Spleen (tissue), 11 donors: ENCODE measurements at regions not wholly inside any gene's neighbourhood (a gene's known extent, or its start where the extent isn't known, plus 50 kb on each side); places are given as distances from the start of the nearest gene placed in this dataset.

ENCODE experiments used
- DNase-seq: peaks from one replicate; pipeline ENCODE4 v3.0.0-alpha.2; 2020
- H3K27ac ChIP-seq, 8 donors: fragments of 200-600 bp; sonication (generic) in 7 of 8; 1 replicate in 4 of 8; 2 replicates in 4 of 8; pipeline versions ENCODE4 v1.5.0 to v1.8.0; 2016 to 2021; ENCODE audit warnings: inconsistent platforms in 4 of 8, mild to moderate bottlenecking in 4 of 8, moderate library complexity in 1 of 8
- H3K27me3 ChIP-seq, 7 donors: fragments of 200-600 bp; sonication (generic) in 6 of 7; replicated peaks in 1 of 7; 1 replicate in 4 of 7; 2 replicates in 3 of 7; pipeline versions ENCODE4 v1.5.0 to v1.8.0; 2016 to 2021; ENCODE audit warnings: inconsistent platforms in 3 of 7, mild to moderate bottlenecking in 1 of 7
- H3K36me3 ChIP-seq, 6 donors: fragments of 200-600 bp; sonication (generic) in 5 of 6; 1 replicate in 4 of 6; 2 replicates in 2 of 6; pipeline versions ENCODE4 v1.5.0 to v1.8.0; 2016 to 2021; ENCODE audit warnings: inconsistent platforms in 2 of 6
- H3K4me1 ChIP-seq, 6 donors: fragments of 200-600 bp; sonication (generic) in 5 of 6; 1 replicate in 3 of 6; 2 replicates in 3 of 6; pipeline versions ENCODE4 v1.5.0 to v1.8.0; 2016 to 2021; ENCODE audit warnings: inconsistent platforms in 3 of 6
- H3K4me3 ChIP-seq, 8 donors: fragments of 200-600 bp; sonication (generic) in 7 of 8; 1 replicate in 4 of 8; 2 replicates in 4 of 8; pipeline versions ENCODE4 v1.5.0 to v1.8.0; 2016 to 2021; ENCODE audit warnings: inconsistent platforms in 4 of 8, mild to moderate bottlenecking in 4 of 8, moderate library complexity in 2 of 8
- H3K9me3 ChIP-seq, 8 donors: fragments of 200-600 bp; sonication (generic) in 7 of 8; 1 replicate in 4 of 8; 2 replicates in 4 of 8; pipeline versions ENCODE4 v1.5.0 to v1.8.0; 2016 to 2021; ENCODE audit warnings: inconsistent platforms in 4 of 8
- CTCF ChIP-seq, 11 experiments: fragments of 200-600 bp in 7 of 11; fragments of 450-650 bp in 4 of 11; sonication (generic) in 4 of 11; IDR thresholded peaks in 8 of 11; conservative IDR thresholded peaks in 3 of 11; 1 replicate in 7 of 11; 2 replicates in 4 of 11; pipeline versions ENCODE4 v1.4.0 to v1.8.0; 2016 to 2021; ENCODE audit warnings: antibody characterized with exemption in 11 of 11, inconsistent platforms in 4 of 11, mild to moderate bottlenecking in 1 of 11
- POLR2A ChIP-seq, 3 donors: fragments of 450-650 bp; IDR thresholded peaks; one replicate each; pipeline ENCODE4 v1.5.1; 2017; ENCODE audit warnings: antibody characterized with exemption in 3 of 3, mild to moderate bottlenecking in 1 of 3
- POLR2AphosphoS5 ChIP-seq, 3 donors: sonication (generic); formaldehyde crosslinking; IDR thresholded peaks; one replicate each; pipeline ENCODE4 v1.5.1; 2017; ENCODE audit warnings: antibody characterized with exemption in 3 of 3
- WGBS, 5 donors: extraction: QIAGEN DNeasy Blood & Tissue Kit in 3 of 5; methylation state at CpG; one replicate each; pipeline versions ENCODE4 v1.1.5 to v1.1.7; 2013 to 2018; 5-methylcytosine and 5-hydroxymethylcytosine counted together
- intact Hi-C: fragments of 100-400 bp; cut with DNase I; formaldehyde crosslinking; loops from one replicate; pipeline ENCODE4 v1.15.0; 2023; ENCODE audit warnings: low total_unique reads
- donor health status: healthy with polysubstance abuse.
- donor health status: DM: no; HTN: no; CAD: no; lungs with moderate emphysema.
- donor health status: DM: no; HTN: no; CAD: no.
- donor health status: Bipolar disorder and iron deficiency.
- donor health status: healthy.
- donor health status: DM: no; HTN: no; CAD: no.
- donor health status: DM: yes; HTN: yes; CAD: no.

- Histone ChIP-seq H3K27me3 (no peaks in the 10 kb centered on the region), H3K4me3 (no peak overlapping the region), H3K36me3 (no peaks in the 10 kb centered on the region), H3K27ac (no peak overlapping the region), H3K9me3 (peaks cover 0 to 4% (median 0%) of the 10 kb centered on the region in 8 donors), H3K4me1 (peaks cover 11 to 27% (median 24%) of the 10 kb centered on the region in 6 donors)
- no peak for DNase-seq
- intact Hi-C loops, result no loop called here
- TF ChIP-seq POLR2AphosphoS5 (IDR thresholded peaks at IDR 0.05) (no peak), CTCF (IDR thresholded peaks at IDR 0.05 in 8 of 11, conservative IDR thresholded peaks at IDR 0.05 in 3 of 11) (no peak), POLR2A (IDR thresholded peaks at IDR 0.05) (no peak)
Observed at GRCh38 chr5:173691931-173692330, 75.5 kb upstream of the BOD1 start.

- intact Hi-C loops, result no loop called here
- 72 to 88% (median 82%) methylated on average over 5 of the region's 5 CpGs for WGBS, 5 donors
Observed at GRCh38 chr5:173693670-173694069, 77.2 kb upstream of the BOD1 start.

GRCh38 chr5:173696216-173696615, 79.8 kb upstream of the BOD1 start:
- H3K36me3 ChIP-seq, result no peaks in the 10 kb centered on the region
- intact Hi-C loops, result no loop called here

More at GRCh38 chr5:173693670-173694069, 77.2 kb upstream of the BOD1 start:
- H3K4me3 ChIP-seq, result no peak overlapping the region
- TF ChIP-seq POLR2AphosphoS5 (IDR thresholded peaks at IDR 0.05) (no peak), POLR2A (IDR thresholded peaks at IDR 0.05) (no peak), CTCF (IDR thresholded peaks at IDR 0.05 in 8 of 11, conservative IDR thresholded peaks at IDR 0.05 in 3 of 11) (no peak)
- no peaks in the 10 kb centered on the region for H3K36me3 ChIP-seq
- H3K4me1 ChIP-seq, result peaks cover 11 to 33% (median 26%) of the 10 kb centered on the region in 6 donors
- peaks cover 0 to 4% (median 0%) of the 10 kb centered on the region in 8 donors for H3K9me3 ChIP-seq
- no peaks in the 10 kb centered on the region for H3K27me3 ChIP-seq
- no peak overlapping the region for H3K27ac ChIP-seq
- DNase-seq, result no peak

More at GRCh38 chr5:173696216-173696615, 79.8 kb upstream of the BOD1 start:
- TF ChIP-seq CTCF (IDR thresholded peaks at IDR 0.05 in 8 of 11, conservative IDR thresholded peaks at IDR 0.05 in 3 of 11) (no peak), POLR2AphosphoS5 (IDR thresholded peaks at IDR 0.05) (no peak), POLR2A (IDR thresholded peaks at IDR 0.05) (no peak)
- no peak overlapping the region for H3K27ac ChIP-seq
- H3K27me3 ChIP-seq, result no peaks in the 10 kb centered on the region
- H3K4me3 ChIP-seq, result no peak overlapping the region
- WGBS, 5 donors, result 88 to 93% (median 92%) methylated on average over 3 of the region's 3 CpGs
- H3K4me1 ChIP-seq, result peaks cover 0 to 30% (median 8%) of the 10 kb centered on the region in 6 donors
- H3K9me3 ChIP-seq, result peaks cover 0 to 4% (median 0%) of the 10 kb centered on the region in 8 donors
- no peak for DNase-seq
